HuH-7.5 (cell line): ENCODE measurements at regions not wholly inside any gene's neighbourhood (a gene's known extent, or its start where the extent isn't known, plus 50 kb on each side); places are given as distances from the start of the nearest gene placed in this dataset.
"Not testable (repeated sequence)": the region's sequence is repeated elsewhere in the genome, so short reads cannot be mapped to it uniquely, and the experiment has no call there.

Experiments
- DNase-seq: peaks from one replicate; pipeline ENCODE4 v3.0.0; 2011; ENCODE audit warnings: low spot score

- DNase-seq = no peak
Measured at GRCh38 chr6:90463359-90463758, 123.5 kb downstream of the MAP3K7 start.

- no peak for DNase-seq
Measured at GRCh38 chr6:90462102-90462501, 124.8 kb downstream of the MAP3K7 start.

- DNase-seq = no peak
Measured at GRCh38 chr6:90461383-90461782, 125.5 kb downstream of the MAP3K7 start.

- DNase-seq = no peak
Measured at GRCh38 chr6:90460051-90460450, 126.8 kb downstream of the MAP3K7 start.

GRCh38 chr6:90459225-90459758 is 127.6 kb downstream of the MAP3K7 start:
- DNase-seq = no peak

GRCh38 chr6:90458353-90459224 is 128.3 kb downstream of the MAP3K7 start:
- no peak for DNase-seq

- DNase-seq = no peak
Measured at GRCh38 chr6:90457867-90458259, 129.0 kb downstream of the MAP3K7 start.

- not testable (repeated sequence) for DNase-seq
Measured at GRCh38 chr6:90456997-90457866, 129.6 kb downstream of the MAP3K7 start.

GRCh38 chr6:90456001-90456400 is 130.9 kb downstream of the MAP3K7 start:
- no peak for DNase-seq

GRCh38 chr6:90454836-90455427 is 131.9 kb downstream of the MAP3K7 start:
- DNase-seq = no peak

GRCh38 chr6:90450268-90450953 is 136.5 kb downstream of the MAP3K7 start:
- no peak for DNase-seq

- no peak for DNase-seq
Measured at GRCh38 chr6:90449311-90449710, 137.6 kb downstream of the MAP3K7 start.

GRCh38 chr6:90448836-90449235 is 138.0 kb downstream of the MAP3K7 start:
- DNase-seq = no peak

- no peak for DNase-seq
Measured at GRCh38 chr6:90446164-90446563, 140.7 kb downstream of the MAP3K7 start.

- no peak for DNase-seq
Measured at GRCh38 chr6:90445533-90446108, 141.3 kb downstream of the MAP3K7 start.

- no peak for DNase-seq
Measured at GRCh38 chr6:90444160-90444714, 142.6 kb downstream of the MAP3K7 start.

GRCh38 chr6:90442366-90442765 is 144.5 kb downstream of the MAP3K7 start:
- DNase-seq = no peak

- no peak for DNase-seq
Measured at GRCh38 chr6:90440586-90441283, 144.1 kb upstream of the BACH2 start.

- no peak for DNase-seq
Measured at GRCh38 chr6:90439586-90439985, 142.9 kb upstream of the BACH2 start.

GRCh38 chr6:90436403-90436802 is 139.8 kb upstream of the BACH2 start:
- DNase-seq = no peak
